A172 (cell line): ENCODE measurements at regions not wholly inside any gene's neighbourhood (a gene's known extent, or its start where the extent isn't known, plus 50 kb on each side); places are given as distances from the start of the nearest gene placed in this dataset.

Source experiments
- DNase-seq: peaks from one replicate; pipeline ENCODE4 v3.0.0-alpha.2; 2015; ENCODE audit warnings: low spot score

DNA sequence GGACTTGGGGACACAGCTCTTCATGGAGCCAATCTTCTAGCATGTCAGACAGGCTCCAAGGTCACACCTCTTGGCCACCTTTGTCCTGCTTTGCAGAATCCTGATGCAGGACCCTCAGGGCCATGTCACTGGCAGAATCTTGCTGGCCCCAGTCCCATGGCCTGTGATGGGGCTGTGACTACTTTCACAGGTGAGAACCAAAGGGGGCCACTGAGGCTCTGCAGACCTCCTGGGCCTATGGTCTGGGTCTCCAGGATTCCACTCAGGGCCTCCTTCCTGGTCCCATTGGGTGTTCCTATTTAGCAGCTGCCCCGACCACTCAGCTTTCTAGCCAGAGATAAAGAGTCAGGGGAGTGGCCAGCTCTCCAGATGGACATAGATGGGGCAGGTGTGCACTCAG lies 238.7 kb downstream of the MATN1 start:
- no peak for DNase-seq

DNA sequence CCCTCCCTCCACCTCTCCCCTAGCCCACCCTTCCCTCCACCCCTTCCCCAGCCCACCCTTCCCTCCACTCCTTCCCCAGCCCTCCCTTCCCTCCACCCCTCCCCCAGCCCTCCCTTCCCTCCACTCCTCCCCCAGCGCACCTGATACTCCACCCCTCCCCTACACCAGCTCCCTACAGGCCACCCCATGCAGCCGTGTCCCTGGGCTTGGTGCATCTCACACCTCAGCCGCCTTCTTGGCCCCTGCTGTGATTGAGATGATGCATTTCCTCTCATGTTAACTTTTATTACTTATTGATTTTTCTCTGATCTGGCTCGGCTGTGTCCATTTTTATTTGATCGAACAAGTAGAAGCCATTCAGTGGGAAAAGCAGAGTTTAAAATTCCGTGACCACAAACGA lies 243.8 kb downstream of the MATN1 start:
- DNase-seq: no peak

DNA sequence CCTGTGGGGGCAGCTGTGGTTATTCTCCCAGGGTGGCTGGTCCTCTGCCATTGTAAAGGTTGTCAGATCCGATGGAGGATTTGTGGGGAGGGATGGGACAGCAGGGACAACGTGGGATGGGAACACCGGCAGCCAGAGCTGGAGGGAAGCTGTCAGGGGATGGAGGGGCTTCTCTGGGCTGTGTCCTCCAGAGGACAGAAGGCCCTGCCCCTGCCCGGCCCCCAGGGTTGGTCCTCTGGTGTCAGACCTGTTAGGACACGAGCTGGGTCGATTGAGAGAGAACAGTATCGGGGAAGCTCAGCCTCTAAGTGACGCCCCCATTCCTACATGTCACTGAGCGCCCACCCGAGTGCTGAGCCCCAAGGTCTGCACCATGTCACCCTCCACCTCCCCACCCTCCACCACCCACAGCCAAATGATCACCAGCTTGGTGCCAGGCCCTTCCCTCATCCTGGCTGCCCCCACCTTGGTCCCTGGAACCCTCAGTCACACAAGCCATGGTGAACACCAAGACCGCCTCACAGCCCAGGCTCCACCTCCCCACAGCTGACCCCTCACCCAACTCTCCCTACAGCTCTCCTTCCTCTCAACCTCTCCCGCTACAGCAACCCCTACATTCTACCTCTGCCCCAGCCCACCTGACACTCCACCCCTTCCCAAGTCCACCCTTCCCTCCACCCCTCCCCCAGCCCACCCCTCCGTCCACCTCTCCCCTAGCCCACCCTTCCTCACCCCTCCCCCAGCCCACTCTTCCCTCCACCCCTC lies 244.4 kb downstream of the MATN1 start:
- DNase-seq: no peak

DNA sequence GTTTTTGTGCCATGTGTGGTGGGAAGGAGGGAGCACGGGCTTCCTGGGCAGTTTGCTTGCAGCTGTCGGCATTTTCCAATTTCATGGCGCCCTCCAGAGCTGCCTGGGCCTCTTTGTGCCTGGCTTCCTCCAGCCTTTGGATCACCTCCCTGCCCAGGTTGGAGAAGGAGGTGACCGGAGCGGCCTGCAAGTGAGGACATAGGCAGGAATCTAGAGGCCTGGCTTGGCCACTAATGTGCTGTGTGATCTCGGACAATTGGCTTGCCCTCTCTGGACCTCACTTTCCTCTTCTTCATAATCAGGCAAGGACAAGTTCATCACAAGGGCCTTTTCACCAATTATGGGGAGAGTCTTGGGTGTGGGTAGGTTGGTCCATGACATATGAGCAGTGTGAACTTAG lies 245.1 kb downstream of the MATN1 start:
- DNase-seq: no peak

DNA sequence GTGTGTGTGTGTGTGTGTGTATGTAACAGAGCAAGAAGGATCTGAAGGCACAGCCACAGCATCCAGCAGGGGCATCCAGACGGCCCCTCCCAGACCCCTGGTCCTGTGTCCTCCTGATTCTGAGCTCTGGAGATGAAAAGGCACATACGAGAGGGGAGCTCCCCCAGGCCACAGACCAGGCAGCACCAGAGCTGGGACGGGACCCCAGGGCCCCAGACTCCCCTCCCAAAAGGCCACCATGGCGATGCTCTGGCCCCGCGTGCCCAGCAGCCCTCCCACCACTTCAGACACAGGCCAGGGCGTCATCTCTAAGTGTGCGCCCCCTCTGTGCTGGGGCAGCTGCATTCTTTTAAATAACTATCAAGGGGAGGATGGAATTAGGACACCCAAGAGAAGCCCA lies 245.8 kb downstream of the MATN1 start:
- DNase-seq: no peak

DNA sequence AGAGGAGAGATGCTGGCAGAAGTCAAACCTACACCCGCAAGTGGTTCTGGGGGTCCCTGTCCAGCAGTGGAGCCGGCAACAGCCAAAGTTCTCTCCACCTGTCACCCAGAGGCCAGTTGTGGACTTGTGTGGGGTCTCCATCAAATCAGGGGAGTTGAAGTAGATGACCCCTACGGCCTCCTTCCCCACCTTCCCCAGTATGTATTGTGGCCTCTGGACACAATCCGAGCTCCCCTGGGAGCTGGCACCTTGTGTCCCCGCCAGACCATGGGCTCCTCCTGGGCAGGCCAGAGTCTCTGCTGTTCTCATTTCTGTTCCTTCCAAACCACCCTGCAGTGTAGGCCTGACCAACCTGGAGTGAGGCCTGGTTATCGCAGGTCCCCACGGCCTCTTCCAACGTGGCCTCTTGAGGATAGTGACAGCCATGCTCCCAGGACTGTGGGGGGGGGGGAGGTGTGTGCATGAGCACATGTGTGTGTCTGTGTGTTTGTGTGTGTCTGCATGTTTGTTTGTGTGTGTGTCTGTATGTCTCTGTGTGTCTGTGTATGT lies 246.4 kb downstream of the MATN1 start:
- no peak for DNase-seq

DNA sequence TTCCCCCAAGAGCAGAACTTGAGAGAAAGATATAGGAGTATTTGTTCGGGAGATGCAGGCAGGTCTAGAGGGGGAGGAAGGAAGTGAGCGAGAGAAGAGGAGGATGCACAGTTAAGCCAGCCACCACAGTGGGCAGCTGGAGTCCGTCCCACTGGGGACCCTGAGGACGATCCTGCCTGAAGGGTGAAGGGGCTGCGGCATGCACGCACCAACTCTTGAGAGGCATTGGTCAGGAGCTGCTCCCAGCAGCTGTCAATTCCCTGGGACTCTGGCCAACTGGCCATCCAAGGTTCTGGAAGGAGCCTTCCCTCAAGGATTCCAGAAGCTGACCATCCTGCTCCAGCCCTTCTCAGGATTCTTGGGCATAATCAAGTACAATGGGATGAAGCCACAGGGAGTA lies 246.9 kb downstream of the MATN1 start:
- DNase-seq: no peak

DNA sequence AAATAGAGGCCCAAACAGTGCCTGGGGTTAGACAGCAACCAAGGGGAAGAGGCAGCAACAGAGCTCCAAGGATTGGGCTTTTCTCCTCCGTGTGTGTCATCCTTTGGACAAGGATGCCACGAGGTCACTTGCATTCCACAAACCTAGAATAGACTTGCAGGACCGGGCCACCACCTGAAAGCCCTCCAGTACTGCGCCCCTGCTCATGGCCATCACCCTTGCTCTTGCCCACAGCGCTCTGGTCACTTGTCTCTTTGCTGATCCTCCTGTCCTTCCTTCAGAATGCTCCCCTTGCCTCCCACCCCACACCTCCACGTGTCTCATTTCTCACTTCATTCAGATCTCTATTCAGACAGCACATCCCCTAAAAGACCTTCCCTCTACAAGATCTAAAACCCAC lies 247.4 kb downstream of the MATN1 start:
- no peak for DNase-seq

DNA sequence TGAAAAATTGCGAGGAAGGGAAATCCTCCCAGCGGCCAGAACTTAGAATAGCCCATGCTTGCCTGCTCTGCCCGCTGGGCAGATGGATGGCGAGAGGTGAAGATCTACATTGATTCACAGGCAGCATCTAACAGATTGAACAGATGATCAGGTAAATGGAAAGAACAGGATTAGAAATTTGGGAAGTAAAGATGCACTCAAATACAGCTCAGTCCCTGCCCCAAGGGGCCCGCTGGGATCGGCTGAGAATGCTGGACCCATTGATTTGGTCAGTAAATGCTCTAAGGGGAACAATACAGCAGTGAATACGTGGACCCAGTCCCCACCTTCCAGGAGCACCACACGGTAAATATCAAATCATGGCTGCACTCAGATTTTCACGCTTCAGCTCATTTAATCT lies 248.2 kb downstream of the MATN1 start:
- DNase-seq: no peak

DNA sequence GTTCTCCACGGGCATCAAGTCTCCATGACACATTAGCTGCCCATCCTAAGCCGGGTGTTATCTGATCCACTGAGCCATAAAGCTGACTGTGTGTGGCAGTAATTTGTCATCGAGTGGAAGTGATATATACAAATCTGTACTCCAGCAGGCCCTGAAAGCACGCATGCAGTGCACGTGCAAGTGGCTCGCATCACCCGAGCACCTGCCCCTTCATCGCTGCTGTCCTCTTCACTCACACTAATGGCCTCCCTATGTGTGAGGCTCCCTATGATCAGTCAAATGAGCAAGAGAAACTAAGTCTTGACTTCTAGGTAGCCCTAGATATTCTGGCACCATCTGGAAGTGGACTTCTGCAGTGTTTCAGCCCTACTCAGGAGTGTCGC lies 248.6 kb downstream of the MATN1 start:
- DNase-seq: no peak

DNA sequence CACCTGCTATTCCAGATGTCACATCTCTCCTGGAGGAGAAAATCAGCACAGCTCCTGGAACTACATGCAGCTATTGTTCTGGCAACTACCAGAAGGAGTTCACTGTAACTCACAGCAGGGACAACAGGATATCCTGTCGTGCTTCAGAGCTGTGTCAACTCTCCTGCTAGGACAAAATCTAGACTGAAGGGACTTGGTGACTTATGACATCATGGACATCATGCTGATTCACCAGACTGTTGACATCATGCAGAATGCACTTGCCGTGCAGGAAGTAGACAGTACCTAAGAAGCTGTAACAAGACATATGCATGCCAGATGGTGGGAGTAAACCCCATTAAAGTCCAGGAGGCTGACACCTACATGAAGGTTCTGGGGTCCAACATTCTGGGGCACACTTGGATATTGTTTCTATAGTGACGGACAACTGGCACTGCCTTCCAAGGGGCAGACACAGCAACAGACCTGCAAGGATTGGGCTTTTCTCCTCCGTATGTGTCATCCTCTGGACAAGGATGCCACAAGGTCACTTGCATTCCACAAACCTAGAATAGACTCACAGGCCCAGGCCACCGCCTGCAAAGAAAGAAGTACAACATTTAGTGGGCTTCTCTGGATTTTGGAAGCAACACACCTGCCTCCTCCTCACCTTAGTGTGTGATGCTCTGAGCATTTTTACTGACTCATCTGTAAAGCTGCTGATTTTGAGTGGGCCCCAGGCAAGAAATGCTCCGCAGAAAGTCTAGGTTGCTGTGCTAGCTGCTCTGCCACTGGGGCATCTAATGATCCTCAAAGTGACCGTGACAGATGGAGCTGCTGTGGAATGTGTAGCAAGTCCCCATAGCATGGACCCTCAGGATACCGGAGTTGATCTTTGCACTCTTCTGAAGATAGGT lies 249.2 kb downstream of the MATN1 start:
- DNase-seq: peak; percentile 2

DNA sequence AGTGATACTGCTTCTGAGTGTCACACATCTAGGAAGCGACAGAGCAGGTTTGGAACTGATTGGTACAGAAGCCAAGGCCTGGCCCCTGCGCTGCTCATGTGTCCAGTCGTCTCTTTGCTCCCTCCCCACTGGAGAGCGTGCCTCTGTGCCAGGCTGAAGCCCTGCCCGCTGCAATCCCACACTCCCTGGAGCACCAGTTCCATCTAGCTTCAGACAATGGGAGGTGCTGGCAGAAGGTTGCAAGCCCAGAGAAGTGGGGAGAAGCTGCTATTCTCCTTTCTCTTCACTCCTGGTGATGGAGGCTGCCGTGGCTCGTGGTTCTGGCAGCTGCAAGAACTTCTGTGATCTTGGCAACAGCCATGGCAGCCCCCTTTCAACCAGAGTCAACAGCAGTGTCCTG lies 250.9 kb downstream of the MATN1 start:
- DNase-seq: no peak

DNA sequence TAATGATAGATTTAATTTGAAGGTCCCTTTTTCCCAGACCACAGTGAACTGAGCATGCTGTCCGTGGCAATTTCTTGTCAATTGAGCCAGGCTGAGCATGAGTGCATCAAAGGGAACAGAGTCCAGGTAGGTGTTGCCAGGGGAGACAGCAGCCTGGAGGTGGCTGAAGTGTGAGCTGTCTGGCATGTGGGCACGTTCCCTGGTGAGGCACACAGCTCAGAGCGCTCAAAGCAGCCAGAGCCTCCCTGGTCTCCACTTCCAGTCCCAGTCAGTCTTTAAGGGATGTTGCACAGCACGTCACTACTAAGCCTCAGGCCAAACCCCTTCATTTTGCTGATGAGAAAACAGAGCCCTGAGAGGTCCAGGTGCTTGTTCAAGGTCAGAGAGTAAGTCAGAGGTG lies 251.4 kb downstream of the MATN1 start:
- no peak for DNase-seq

DNA sequence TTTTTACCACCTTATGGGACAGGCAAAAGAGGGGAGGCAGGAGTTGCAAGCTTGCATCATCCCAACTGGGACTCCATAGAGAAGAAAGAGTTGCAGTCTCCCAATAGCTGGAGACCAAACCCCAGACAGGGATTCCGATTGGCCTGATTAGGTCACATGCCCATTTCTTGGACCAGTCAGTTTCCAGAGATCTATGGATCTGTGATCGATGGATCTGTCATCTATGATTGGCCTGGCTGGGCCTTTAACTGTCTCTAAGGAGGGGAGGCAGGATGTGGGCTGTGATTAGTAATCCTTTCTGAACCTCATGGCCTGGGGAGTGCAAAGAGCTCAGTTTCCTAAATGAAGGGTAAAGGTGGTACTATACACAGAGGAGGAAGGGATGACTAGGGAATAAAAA lies 252.1 kb downstream of the MATN1 start:
- no peak for DNase-seq

DNA sequence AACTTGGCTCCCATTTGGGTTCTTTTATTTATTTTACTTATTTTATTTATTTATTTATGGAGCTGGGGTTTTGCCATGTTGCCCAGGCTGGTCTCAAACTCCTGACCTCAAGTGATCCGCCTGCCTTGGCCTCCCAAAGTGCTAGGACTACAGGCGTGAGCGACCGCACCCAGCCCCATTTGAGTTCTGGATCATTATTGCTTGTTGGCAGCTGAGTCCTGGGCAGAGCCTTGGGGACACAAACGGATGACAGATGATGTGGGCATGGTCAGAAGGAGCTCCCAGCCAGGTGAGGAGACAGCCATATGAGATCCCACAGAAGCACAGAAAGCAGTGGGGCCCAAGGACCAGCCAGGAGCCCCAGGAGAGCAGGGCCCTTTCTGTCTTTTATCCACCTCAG lies 254.0 kb downstream of the MATN1 start:
- DNase-seq: no peak

DNA sequence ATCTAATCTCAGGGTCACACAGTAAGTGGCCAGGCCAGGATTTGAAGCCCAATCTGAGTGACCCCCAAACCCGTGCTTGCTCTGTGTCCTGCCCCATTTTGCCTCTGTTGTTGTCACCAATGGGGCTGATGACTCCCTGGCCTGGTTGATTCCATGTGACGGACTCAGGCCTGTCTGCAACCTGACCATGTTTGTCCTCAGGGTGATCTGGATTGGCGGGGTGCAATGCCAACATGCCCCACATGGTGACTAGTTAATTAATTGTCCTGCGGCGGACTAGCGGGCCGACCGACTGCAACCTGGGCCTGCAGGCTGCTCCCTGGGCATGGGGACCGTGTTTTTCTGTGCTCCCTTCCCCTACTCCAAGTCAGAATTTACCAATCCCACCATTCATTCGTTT lies 256.3 kb downstream of the MATN1 start:
- no peak for DNase-seq

DNA sequence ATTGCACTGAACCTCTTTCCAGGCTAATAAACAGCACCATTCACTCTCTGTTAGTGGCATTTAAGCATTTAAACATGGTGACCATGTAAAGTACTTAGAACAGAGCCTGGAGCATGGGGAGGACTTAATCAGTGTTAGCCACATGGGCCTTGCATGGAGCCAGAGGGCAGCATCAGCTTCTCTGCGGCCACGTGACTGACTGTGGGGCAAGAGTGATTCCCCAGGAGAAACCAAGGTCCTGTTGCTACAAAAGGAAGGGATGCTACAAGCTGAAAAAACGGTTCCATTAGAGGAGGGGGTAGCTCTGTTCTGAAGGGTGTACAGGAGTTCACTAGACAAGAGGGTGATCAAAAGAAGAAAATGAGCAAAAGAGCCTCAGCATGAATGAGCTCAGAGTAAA lies 256.8 kb downstream of the MATN1 start:
- DNase-seq: no peak

DNA sequence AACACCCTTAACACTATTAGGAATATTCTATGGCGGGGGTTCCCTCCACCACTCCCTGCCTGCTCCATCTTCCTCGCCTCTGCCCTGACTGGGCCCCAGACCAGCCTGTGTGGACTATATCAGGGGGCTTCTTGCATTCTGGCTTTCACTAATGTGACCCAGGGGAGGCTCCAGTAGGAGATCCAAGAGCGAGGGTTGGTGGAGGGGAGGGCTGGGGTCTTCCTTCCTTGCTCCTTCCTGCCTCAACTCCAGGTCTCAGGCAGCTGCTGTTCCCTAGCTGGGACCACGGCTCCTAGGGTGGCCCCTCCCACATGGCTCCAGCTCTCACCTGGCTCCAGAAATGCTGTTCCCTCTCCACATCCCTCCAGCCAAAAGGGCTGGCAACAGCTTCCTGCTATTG lies 257.4 kb downstream of the MATN1 start:
- no peak for DNase-seq

DNA sequence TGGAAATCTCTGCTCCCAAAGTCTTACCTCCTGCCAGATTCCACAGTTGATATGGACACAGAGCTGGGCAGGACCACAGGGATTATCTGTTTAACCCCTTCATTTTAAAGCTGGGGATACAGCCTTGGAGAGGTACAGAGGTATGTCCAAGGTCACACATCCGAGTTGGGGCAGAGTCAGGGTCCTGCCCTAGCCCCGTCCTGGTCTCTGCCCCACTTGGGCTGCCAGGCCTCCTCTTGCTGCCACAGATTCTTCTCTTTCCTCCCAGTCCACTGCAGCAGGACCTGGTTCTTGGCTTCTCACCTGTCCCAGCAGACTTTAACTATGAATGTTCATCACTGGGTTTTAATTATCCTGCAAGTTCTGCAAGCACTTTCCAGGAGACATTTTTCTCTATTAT lies 258.3 kb downstream of the MATN1 start:
- DNase-seq: no peak

DNA sequence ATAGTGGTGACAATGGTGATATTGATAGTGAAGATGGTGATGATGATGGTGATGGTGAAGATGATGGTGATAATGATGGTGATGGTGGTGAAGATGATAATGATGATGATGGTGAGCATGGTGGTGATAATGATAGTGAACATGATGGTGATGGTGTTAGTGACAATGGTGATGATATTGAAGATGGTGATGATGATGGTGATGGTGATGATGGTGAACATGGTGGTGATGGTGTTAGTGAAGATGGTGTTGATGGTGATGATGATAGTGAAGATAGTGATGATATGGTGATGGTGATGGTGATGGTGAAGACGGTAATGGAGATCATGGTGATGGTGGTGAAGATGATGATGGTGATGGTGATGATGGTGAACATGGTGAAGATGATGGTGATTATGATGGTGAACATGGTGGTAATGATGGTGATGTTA lies 259.2 kb downstream of the MATN1 start:
- no peak for DNase-seq

DNA sequence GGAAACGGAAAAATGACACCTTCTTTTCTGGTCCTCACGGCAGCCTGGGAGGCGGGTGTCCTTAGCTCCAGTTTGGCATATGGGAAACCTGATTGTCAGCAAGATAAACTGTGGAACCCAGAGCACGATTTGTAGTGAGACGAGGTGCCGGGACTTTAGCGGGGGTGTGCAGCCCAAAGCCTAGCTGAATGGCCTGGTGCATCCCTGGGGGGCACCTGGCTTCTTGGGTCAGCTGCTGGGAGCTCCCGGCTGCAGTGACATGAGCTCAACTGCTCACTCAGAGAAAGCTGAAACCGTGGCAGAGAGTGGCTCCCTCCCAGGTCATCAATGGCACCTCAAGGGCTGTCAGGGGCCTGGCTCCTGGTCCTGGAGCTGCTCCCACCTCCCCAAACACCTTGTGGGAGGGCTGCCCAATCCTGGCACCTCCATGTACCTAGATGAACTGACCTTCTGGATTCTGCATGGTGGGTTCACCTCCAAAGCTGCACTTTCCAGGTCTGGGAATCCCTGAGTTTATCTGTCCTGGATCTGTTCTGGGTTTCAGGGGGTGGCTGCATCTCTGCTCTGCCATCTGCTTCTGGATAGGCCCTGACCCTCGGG lies 260.5 kb downstream of the MATN1 start:
- DNase-seq: no peak

DNA sequence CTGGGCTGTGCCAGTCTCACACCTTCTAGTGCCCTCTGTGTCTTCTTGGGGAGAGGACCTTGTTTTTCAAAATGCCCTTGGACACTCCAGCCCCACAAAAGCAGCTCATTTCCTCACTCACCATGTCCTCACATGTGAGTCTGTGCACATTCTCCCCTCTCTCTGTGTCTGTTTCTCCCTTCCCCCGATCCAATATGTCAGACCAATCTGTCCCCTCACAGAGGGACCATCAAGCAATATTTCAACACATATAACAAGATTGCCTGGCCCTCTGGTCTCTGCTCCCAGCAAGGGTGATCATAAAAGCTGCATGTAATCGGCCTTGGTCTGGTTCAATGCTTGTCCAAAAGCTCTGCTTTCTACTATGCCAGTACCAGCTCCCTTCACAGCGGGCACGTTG lies 261.2 kb downstream of the MATN1 start:
- DNase-seq: no peak

DNA sequence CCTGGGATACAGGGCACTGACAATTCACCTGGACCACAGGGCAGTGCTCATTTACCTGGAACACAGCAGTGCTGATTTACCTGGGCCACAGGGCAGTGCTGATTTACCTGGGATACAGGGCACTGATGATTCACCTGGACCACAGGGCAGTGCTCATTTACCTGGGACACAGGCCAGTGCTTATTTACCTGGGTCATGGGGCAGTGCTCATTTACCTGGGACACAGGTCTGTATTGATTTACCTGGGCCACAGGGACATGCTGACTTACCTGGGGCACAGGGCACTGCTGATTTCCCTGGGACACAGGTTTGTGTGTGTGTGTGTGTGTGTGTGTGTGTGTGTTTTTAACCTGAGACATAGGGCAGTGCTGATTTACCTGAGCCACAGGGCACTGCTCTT lies 261.7 kb downstream of the MATN1 start:
- no peak for DNase-seq
